Spinal cord (tissue), 9 donors: ENCODE measurements at regions not wholly inside any gene's neighbourhood (a gene's known extent, or its start where the extent isn't known, plus 50 kb on each side); places are given as distances from the start of the nearest gene placed in this dataset.
"Not testable (repeated sequence)": the region's sequence is repeated elsewhere in the genome, so short reads cannot be mapped to it uniquely, and the experiment has no call there.

Source experiments
- DNase-seq, 6 donors: peaks; one replicate each; pipeline versions ENCODE4 v3.0.0 to v3.0.0-alpha.2; 2013 to 2015; ENCODE audit warnings: low spot score in 6 of 6, low read depth in 4 of 6
- H3K27ac ChIP-seq: one replicate; pipeline ENCODE4 v1.5.1; 2013; ENCODE audit warnings: low read depth, low read length, control low read depth
- H3K27me3 ChIP-seq: one replicate; pipeline ENCODE4 v1.6.1; 2013; ENCODE audit warnings: low read length; ENCODE audit not compliant: control insufficient read depth, insufficient read depth
- H3K36me3 ChIP-seq: one replicate; pipeline ENCODE4 v1.6.1; 2013; ENCODE audit warnings: low read length; ENCODE audit not compliant: control insufficient read depth, insufficient read depth
- H3K4me1 ChIP-seq: one replicate; pipeline ENCODE4 v1.6.1; 2013; ENCODE audit warnings: low read length; ENCODE audit not compliant: control insufficient read depth, insufficient read depth
- H3K4me3 ChIP-seq: one replicate; pipeline ENCODE4 v1.5.1; 2013; ENCODE audit warnings: low read depth, low read length, control low read depth
- H3K9me3 ChIP-seq: one replicate; pipeline ENCODE4 v1.6.1; 2013; ENCODE audit warnings: low read length; ENCODE audit not compliant: control insufficient read depth, insufficient read depth
- whole genome bisulfite sequencing: methylation state at CpG from one replicate; pipeline ENCODE4 v1.1.5; 2013; ENCODE audit warnings: missing lambda C conversion rate; ENCODE audit not compliant: insufficient coverage; 5-methylcytosine and 5-hydroxymethylcytosine counted together
- donor health status: healthy.

- peaks cover 2% of the 10 kb centered on the region for H3K9me3 ChIP-seq
- H3K27me3 ChIP-seq, result no peaks in the 10 kb centered on the region
- 88% methylated on average over 8 of the region's 8 CpGs for WGBS
- DNase-seq, result no peak
- H3K27ac ChIP-seq, result no peak overlapping the region
- H3K36me3 ChIP-seq, result no peaks in the 10 kb centered on the region
- no peaks in the 10 kb centered on the region for H3K4me1 ChIP-seq
- no peak overlapping the region for H3K4me3 ChIP-seq
Observed at GRCh38 chr14:105876829-105877228, 350.4 kb downstream of the TMEM121 start.

GRCh38 chr14:105877645-105878044 is 351.3 kb downstream of the TMEM121 start:
- H3K36me3 ChIP-seq, result no peaks in the 10 kb centered on the region
- DNase-seq, result no peak
- 72% methylated on average over 3 of the region's 9 CpGs for WGBS
- no peak overlapping the region for H3K4me3 ChIP-seq
- no peaks in the 10 kb centered on the region for H3K4me1 ChIP-seq
- no peak overlapping the region for H3K27ac ChIP-seq
- peaks cover 2% of the 10 kb centered on the region for H3K9me3 ChIP-seq
- H3K27me3 ChIP-seq, result no peaks in the 10 kb centered on the region

GRCh38 chr14:105878125-105878524 is 351.7 kb downstream of the TMEM121 start:
- WGBS, result 78% methylated on average over 12 of the region's 12 CpGs
- Histone ChIP-seq H3K4me3 (no peak overlapping the region), H3K27ac (no peak overlapping the region), H3K4me1 (no peaks in the 10 kb centered on the region), H3K27me3 (no peaks in the 10 kb centered on the region), H3K9me3 (peaks cover 2% of the 10 kb centered on the region), H3K36me3 (no peaks in the 10 kb centered on the region)
- no peak for DNase-seq

- DNase-seq, result no peak
- Histone ChIP-seq H3K36me3 (no peaks in the 10 kb centered on the region), H3K4me3 (no peak overlapping the region), H3K4me1 (no peaks in the 10 kb centered on the region), H3K9me3 (peaks cover 2% of the 10 kb centered on the region), H3K27ac (no peak overlapping the region), H3K27me3 (no peaks in the 10 kb centered on the region)
- WGBS, result 85% methylated on average over 11 of the region's 13 CpGs
Observed at GRCh38 chr14:105878554-105878953, 352.2 kb downstream of the TMEM121 start.

GRCh38 chr14:105879503-105879866 is 353.1 kb downstream of the TMEM121 start:
- Histone ChIP-seq H3K4me1 (no peaks in the 10 kb centered on the region), H3K27ac (no peak overlapping the region), H3K27me3 (no peaks in the 10 kb centered on the region), H3K36me3 (no peaks in the 10 kb centered on the region), H3K9me3 (peaks cover 2% of the 10 kb centered on the region), H3K4me3 (no peak overlapping the region)
- no peak for DNase-seq
- WGBS, result 76% methylated on average over 7 of the region's 7 CpGs

- DNase-seq, result no peak
- 86% methylated on average over 14 of the region's 14 CpGs for WGBS
- Histone ChIP-seq H3K9me3 (peaks cover 2% of the 10 kb centered on the region), H3K4me3 (no peak overlapping the region), H3K4me1 (no peaks in the 10 kb centered on the region), H3K27ac (no peak overlapping the region), H3K36me3 (no peaks in the 10 kb centered on the region), H3K27me3 (no peaks in the 10 kb centered on the region)
Observed at GRCh38 chr14:105879867-105880561, 353.6 kb downstream of the TMEM121 start.

- H3K4me3 ChIP-seq, result no peak overlapping the region
- no peaks in the 10 kb centered on the region for H3K36me3 ChIP-seq
- H3K9me3 ChIP-seq, result peaks cover 2% of the 10 kb centered on the region
- WGBS, result 81% methylated on average over 10 of the region's 11 CpGs
- H3K4me1 ChIP-seq, result no peaks in the 10 kb centered on the region
- no peaks in the 10 kb centered on the region for H3K27me3 ChIP-seq
- DNase-seq, result no peak
- no peak overlapping the region for H3K27ac ChIP-seq
Observed at GRCh38 chr14:105880616-105881015, 354.2 kb downstream of the TMEM121 start.

GRCh38 chr14:105881021-105881930 is 354.9 kb downstream of the TMEM121 start:
- no peaks in the 10 kb centered on the region for H3K36me3 ChIP-seq
- peaks cover under 1% of the 10 kb centered on the region for H3K9me3 ChIP-seq
- no peak for DNase-seq
- H3K27ac ChIP-seq, result no peak overlapping the region
- 80% methylated on average over 18 of the region's 18 CpGs for WGBS
- no peak overlapping the region for H3K4me3 ChIP-seq
- no peaks in the 10 kb centered on the region for H3K4me1 ChIP-seq
- H3K27me3 ChIP-seq, result no peaks in the 10 kb centered on the region

- DNase-seq, H3K4me3 ChIP-seq, H3K4me1 ChIP-seq, H3K27me3 ChIP-seq, H3K36me3 ChIP-seq, H3K9me3 ChIP-seq, H3K27ac ChIP-seq: not testable (repeated sequence)
- WGBS, result 91% methylated on average over 7 of the region's 10 CpGs
Observed at GRCh38 chr14:105882011-105882410, 355.6 kb downstream of the TMEM121 start.

- no peak overlapping the region for H3K4me3 ChIP-seq
- DNase-seq, result no peak
- 69% methylated on average over 3 of the region's 5 CpGs for WGBS
- H3K27me3 ChIP-seq, result no peaks in the 10 kb centered on the region
- H3K9me3 ChIP-seq, result no peaks in the 10 kb centered on the region
- no peaks in the 10 kb centered on the region for H3K36me3 ChIP-seq
- H3K27ac ChIP-seq, result no peak overlapping the region
- H3K4me1 ChIP-seq, result no peaks in the 10 kb centered on the region
Observed at GRCh38 chr14:105882626-105883025, 356.2 kb downstream of the TMEM121 start.
